ENCODE measurements at regions not wholly inside any gene's neighbourhood (a gene's known extent, or its start where the extent isn't known, plus 50 kb on each side); places are given as distances from the start of the nearest gene placed in this dataset.

GRCh38 chr9:91028166-91028827 is 226.7 kb downstream of the SYK start:
- no peak for TF ChIP-seq CTCF (conservative IDR thresholded peaks at IDR 0.05; ENCODE audit: low read length)
- no peak for DNase-seq (ENCODE audit: low read depth)
- H3K4me3 ChIP-seq (ENCODE audit: low read length) = no peak overlapping the region

- no peak for TF ChIP-seq CTCF (conservative IDR thresholded peaks at IDR 0.05; ENCODE audit: low read length)
- no peak overlapping the region for H3K4me3 ChIP-seq (ENCODE audit: low read length)
- DNase-seq (ENCODE audit: low read depth) = no peak
Observed at GRCh38 chr9:91029650-91030361, 228.2 kb downstream of the SYK start.

GRCh38 chr9:91032121-91032531 is 230.5 kb downstream of the SYK start:
- no peak for DNase-seq (ENCODE audit: low read depth)
- no peak overlapping the region for H3K4me3 ChIP-seq (ENCODE audit: low read length)
- no peak for TF ChIP-seq CTCF (conservative IDR thresholded peaks at IDR 0.05; ENCODE audit: low read length)

- H3K4me3 ChIP-seq (ENCODE audit: low read length) = no peak overlapping the region
- DNase-seq (ENCODE audit: low read depth) = no peak
- TF ChIP-seq CTCF (conservative IDR thresholded peaks at IDR 0.05; ENCODE audit: low read length) = no peak
Observed at GRCh38 chr9:91033270-91033669, 231.7 kb downstream of the SYK start.

DNA sequence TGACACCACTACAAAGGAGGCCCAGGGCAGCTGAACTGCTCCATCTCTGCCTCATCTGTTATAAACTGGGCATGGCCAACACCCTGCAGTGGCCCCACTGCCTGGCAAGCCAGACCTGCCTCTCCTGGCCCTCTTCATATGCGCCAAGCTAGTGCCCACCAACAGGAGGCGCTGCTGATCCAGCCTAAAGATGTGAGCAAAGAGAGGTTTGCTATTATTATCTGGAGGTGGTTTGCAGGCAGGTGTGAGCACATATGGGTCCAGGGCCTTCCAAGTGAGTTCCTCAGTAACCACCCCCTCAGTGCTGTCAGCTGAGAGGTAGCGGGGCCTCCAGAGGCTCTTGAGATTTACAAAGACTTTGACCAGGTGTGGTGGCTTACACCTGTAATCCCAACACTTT is 232.2 kb downstream of the SYK start:
- DNase-seq (ENCODE audit: low read depth) = no peak
- TF ChIP-seq CTCF (conservative IDR thresholded peaks at IDR 0.05; ENCODE audit: low read length) = peak; percentile 38

DNA sequence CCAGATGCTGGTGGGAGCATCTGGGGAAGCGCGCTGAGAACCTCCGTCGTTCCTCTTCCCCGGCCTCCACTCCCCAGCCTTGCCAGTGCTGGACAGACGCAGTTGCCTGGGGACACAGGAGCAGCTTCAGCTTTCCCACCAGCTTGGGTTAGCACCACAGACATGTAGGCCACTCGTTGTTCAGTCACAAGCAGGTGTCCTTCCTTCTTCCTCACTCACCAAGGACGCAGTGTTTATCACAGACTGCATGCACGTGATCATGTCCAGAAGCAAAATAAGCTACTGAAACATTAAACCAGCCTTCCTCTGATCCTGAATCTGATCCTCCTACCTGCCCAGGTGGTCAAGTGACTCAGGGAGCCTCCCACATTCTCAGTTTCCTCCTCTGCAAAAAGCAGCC is 232.9 kb downstream of the SYK start:
- no peak for TF ChIP-seq CTCF (conservative IDR thresholded peaks at IDR 0.05; ENCODE audit: low read length)
- no peak overlapping the region for H3K4me3 ChIP-seq (ENCODE audit: low read length)
- DNase-seq (ENCODE audit: low read depth) = no peak

More for the DNA sequence above, 232.2 kb downstream of the SYK start:
- H3K4me3 ChIP-seq (ENCODE audit: low read length) = no peak overlapping the region
